ENCODE measurements at regions not wholly inside any gene's neighbourhood (a gene's known extent, or its start where the extent isn't known, plus 50 kb on each side); places are given as distances from the start of the nearest gene placed in this dataset.
"Not testable (repeated sequence)": the region's sequence is repeated elsewhere in the genome, so short reads cannot be mapped to it uniquely, and the experiment has no call there.

- TF ChIP-seq, protein P1, sequence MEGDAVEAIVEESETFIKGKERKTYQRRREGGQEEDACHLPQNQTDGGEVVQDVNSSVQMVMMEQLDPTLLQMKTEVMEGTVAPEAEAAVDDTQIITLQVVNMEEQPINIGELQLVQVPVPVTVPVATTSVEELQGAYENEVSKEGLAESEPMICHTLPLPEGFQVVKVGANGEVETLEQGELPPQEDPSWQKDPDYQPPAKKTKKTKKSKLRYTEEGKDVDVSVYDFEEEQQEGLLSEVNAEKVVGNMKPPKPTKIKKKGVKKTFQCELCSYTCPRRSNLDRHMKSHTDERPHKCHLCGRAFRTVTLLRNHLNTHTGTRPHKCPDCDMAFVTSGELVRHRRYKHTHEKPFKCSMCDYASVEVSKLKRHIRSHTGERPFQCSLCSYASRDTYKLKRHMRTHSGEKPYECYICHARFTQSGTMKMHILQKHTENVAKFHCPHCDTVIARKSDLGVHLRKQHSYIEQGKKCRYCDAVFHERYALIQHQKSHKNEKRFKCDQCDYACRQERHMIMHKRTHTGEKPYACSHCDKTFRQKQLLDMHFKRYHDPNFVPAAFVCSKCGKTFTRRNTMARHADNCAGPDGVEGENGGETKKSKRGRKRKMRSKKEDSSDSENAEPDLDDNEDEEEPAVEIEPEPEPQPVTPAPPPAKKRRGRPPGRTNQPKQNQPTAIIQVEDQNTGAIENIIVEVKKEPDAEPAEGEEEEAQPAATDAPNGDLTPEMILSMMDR (IDR thresholded peaks at IDR 0.05), result no peak
- H3K27ac ChIP-seq (ENCODE audit: low read depth in 1 of 2, low read length in 2 of 2), result no peak overlapping the region
- ChIA-PET POLR2A (no interaction called here), CTCF (no interaction called here)
- ATAC-seq (ENCODE audit: poor library complexity) (no peak), DNase-seq (no peak)
- no peaks in the 10 kb centered on the region for H3K36me3 ChIP-seq (ENCODE audit: insufficient read depth, low read length)
- no peak overlapping the region for H3K4me3 ChIP-seq (ENCODE audit: low read length)
- no peaks in the 10 kb centered on the region for H3K36me3 Mint-ChIP-seq (ENCODE audit: low read depth)
- H3K4me1 Mint-ChIP-seq (ENCODE audit: low read depth), result no peaks in the 10 kb centered on the region
- H3K27me3 Mint-ChIP-seq, result no peaks in the 10 kb centered on the region
- intact Hi-C loops (cut with DNase I, micrococcal nuclease), result no loop called here
- no peaks in the 10 kb centered on the region for H3K9me3 ChIP-seq (ENCODE audit: control insufficient read depth in 1 of 2, insufficient read depth in 1 of 2, low read length in 2 of 2)
- H3K9me3 Mint-ChIP-seq, result peaks cover 2% of the 10 kb centered on the region
- no peak overlapping the region for H3K4me3 Mint-ChIP-seq
- no peak overlapping the region for H3K27ac Mint-ChIP-seq
- H3K4me1 ChIP-seq (ENCODE audit: insufficient read depth, low read length), result no peaks in the 10 kb centered on the region
- peaks cover 0 to under 1% of the 10 kb centered on the region in 2 experiments for H3K27me3 ChIP-seq (ENCODE audit: control insufficient read depth in 1 of 2, insufficient read depth in 2 of 2, low read length in 2 of 2)
Measured at GRCh38 chr2:167784084-167784425, 463.3 kb downstream of the STK39 start.

DNA sequence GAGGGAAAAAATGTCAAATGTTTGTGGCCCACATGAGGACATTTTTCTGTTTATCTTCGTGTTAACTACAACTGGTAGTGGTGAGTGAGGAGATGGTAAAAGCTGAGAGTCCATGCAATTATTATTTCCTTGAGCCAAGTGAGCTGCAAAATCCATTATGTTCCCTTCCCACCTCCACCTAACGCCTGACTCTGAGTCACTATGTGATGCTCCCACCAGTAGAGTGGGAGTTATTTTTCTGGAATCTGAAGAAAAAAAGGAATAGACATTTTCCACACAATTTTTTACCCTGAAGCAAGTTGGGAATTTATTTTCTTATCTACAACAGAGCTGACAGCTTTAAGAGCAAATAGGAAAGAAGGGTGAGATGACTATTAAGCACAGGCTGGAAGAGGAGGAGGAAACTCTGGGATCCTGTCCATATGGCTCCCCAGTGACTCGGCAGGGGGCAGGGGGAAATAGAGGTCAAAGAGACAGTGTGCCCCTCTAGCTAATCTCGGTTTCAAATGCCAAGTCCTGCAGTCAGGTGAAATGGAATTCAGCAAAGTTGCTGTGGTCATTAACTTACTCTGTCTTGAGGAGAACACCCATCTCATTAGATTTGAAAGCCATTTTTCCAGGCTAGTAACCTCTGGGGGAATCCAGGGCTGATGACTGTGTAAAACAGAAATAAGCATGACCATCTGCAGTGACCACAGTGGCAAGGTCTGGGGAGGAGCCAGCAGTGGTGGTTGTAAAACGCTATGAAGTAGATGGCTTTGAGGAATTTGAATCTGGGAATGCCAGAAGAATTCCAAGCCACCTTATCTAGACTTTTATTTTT, 463.9 kb downstream of the STK39 start:
- H3K4me3 Mint-ChIP-seq, result no peak overlapping the region
- H3K27ac Mint-ChIP-seq, result no peak overlapping the region
- no peaks in the 10 kb centered on the region for H3K9me3 Mint-ChIP-seq
- no peaks in the 10 kb centered on the region for H3K27me3 Mint-ChIP-seq
- Histone ChIP-seq H3K36me3 (ENCODE audit: insufficient read depth, low read length) (no peaks in the 10 kb centered on the region), H3K4me1 (ENCODE audit: insufficient read depth, low read length) (no peaks in the 10 kb centered on the region), H3K4me3 (ENCODE audit: low read length) (no peak overlapping the region), H3K27ac (ENCODE audit: low read depth in 1 of 2, low read length in 2 of 2) (no peak overlapping the region), H3K27me3 (ENCODE audit: control insufficient read depth in 1 of 2, insufficient read depth in 2 of 2, low read length in 2 of 2) (peaks cover 0 to 5% of the 10 kb centered on the region in 2 experiments), H3K9me3 (ENCODE audit: control insufficient read depth in 1 of 2, insufficient read depth in 1 of 2, low read length in 2 of 2) (no peaks in the 10 kb centered on the region)
- DNase-seq (no peak), ATAC-seq (ENCODE audit: poor library complexity) (no peak)
- H3K36me3 Mint-ChIP-seq (ENCODE audit: low read depth), result no peaks in the 10 kb centered on the region
- ChIA-PET POLR2A (no interaction called here), CTCF (interaction anchor here (0.5 kb wide), 1 partner anchor 1602 kb away, joined by 3 read pairs; no protein-coding TSS in a partner anchor)
- TF ChIP-seq, protein P1 (IDR thresholded peaks at IDR 0.05), result no peak
- H3K4me1 Mint-ChIP-seq (ENCODE audit: low read depth), result no peaks in the 10 kb centered on the region
- intact Hi-C loops (cut with DNase I, micrococcal nuclease), result no loop called here

DNA sequence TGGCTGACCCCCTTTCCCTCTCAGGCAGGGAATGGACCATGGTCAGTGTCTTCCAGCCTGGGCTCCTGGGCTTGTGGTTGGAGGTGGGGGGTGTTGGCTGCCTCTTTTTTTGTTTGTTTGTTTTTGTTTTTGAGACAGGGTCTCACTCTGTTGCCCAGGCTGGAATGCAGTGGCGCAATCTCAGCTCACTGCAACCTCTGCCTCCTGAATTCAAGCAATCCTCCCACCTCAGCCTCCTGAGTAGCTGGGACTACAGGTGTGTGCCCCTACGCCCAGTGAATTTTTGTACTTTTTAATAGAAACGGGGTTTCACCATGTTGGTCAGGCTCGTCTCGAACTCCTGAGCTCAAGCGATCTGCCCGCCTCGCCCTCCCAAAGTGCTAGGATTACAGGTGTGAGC, 465.8 kb downstream of the STK39 start:
- H3K4me1 Mint-ChIP-seq (ENCODE audit: low read depth); H3K9me3 Mint-ChIP-seq; CTCF ChIA-PET; ATAC-seq (ENCODE audit: poor library complexity); POLR2A ChIA-PET; H3K27me3 Mint-ChIP-seq; H3K4me1 ChIP-seq (ENCODE audit: insufficient read depth, low read length); H3K4me3 ChIP-seq (ENCODE audit: low read length); H3K36me3 Mint-ChIP-seq (ENCODE audit: low read depth); DNase-seq; H3K27ac Mint-ChIP-seq; H3K4me3 Mint-ChIP-seq; intact Hi-C loops (cut with DNase I, micrococcal nuclease); H3K27ac ChIP-seq (ENCODE audit: low read depth in 1 of 2, low read length in 2 of 2); H3K27me3 ChIP-seq (ENCODE audit: control insufficient read depth in 1 of 2, insufficient read depth in 2 of 2, low read length in 2 of 2); H3K9me3 ChIP-seq (ENCODE audit: control insufficient read depth in 1 of 2, insufficient read depth in 1 of 2, low read length in 2 of 2); H3K36me3 ChIP-seq (ENCODE audit: insufficient read depth, low read length): not testable (repeated sequence)

DNA sequence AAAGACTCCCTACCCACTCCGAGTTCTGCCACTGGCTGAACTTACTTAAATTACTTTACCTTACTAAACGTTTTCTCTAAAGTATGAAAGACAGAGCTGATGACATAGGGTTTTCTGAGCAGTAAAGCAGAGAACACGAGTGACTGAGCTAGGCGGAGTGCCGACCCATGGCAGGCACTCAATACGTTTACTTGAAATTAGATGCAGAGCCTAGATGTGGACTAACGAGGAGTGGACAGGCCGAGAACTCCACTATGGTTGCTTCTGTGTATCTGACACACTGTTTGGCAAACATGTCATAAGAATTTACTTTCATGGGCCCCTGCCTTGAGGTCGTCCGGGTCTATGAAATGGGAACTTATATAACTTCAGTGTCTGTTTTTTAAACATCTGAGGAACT, 471.0 kb downstream of the STK39 start:
- ATAC-seq (ENCODE audit: poor library complexity) (no peak), DNase-seq (no peak)
- Mint-ChIP-seq H3K27me3 (no peaks in the 10 kb centered on the region), H3K4me1 (ENCODE audit: low read depth) (no peaks in the 10 kb centered on the region), H3K4me3 (no peak overlapping the region), H3K36me3 (ENCODE audit: low read depth) (no peaks in the 10 kb centered on the region), H3K9me3 (no peaks in the 10 kb centered on the region), H3K27ac (no peak overlapping the region)
- no peak overlapping the region for H3K27ac ChIP-seq (ENCODE audit: low read depth in 1 of 2, low read length in 2 of 2)
- intact Hi-C loops (cut with DNase I, micrococcal nuclease), result no loop called here
- H3K4me1 ChIP-seq (ENCODE audit: insufficient read depth, low read length), result no peaks in the 10 kb centered on the region
- TF ChIP-seq, protein P1 (IDR thresholded peaks at IDR 0.05), result no peak
- ChIA-PET POLR2A (no interaction called here), CTCF (no interaction called here)
- H3K4me3 ChIP-seq (ENCODE audit: low read length), result no peak overlapping the region
- no peaks in the 10 kb centered on the region for H3K36me3 ChIP-seq (ENCODE audit: insufficient read depth, low read length)
- H3K9me3 ChIP-seq (ENCODE audit: control insufficient read depth in 1 of 2, insufficient read depth in 1 of 2, low read length in 2 of 2), result no peaks in the 10 kb centered on the region
- H3K27me3 ChIP-seq (ENCODE audit: control insufficient read depth in 1 of 2, insufficient read depth in 2 of 2, low read length in 2 of 2), result peaks cover 0 to 5% of the 10 kb centered on the region in 2 experiments

Measured in CD4-positive, alpha-beta T cell (primary cell).